HG02840 (cell line): ENCODE measurements at regions not wholly inside any gene's neighbourhood (a gene's known extent, or its start where the extent isn't known, plus 50 kb on each side); places are given as distances from the start of the nearest gene placed in this dataset.

Experiments used
- ATAC-seq: cut with Tn5 transposase; IDR thresholded peaks from one replicate; pipeline ENCODE4 v1.9.1; 2021; ENCODE audit warnings: mild to moderate bottlenecking, moderate library complexity, moderate number of reproducible peaks; ENCODE audit not compliant: unreplicated experiment, low FRiP score

DNA sequence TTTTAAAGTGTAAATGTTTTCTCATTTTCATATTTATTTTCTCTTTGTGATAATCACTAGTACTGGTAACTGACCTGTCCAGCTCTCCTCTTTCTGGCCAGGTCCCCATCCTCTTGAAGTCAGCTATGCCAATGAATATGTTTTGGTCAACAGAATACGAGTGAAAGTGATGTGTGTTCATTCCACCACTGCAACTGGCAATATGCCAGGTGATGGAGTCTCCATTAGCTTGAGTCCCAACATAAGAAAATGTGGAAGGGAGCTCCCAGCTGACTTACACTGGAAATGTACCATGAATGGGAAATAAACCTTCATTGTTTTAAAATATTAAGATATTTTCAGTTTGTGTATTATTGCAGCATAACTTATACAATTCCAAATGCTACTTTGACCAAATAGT is 75.8 kb downstream of the CCDC34 start:
- no peak for ATAC-seq

DNA sequence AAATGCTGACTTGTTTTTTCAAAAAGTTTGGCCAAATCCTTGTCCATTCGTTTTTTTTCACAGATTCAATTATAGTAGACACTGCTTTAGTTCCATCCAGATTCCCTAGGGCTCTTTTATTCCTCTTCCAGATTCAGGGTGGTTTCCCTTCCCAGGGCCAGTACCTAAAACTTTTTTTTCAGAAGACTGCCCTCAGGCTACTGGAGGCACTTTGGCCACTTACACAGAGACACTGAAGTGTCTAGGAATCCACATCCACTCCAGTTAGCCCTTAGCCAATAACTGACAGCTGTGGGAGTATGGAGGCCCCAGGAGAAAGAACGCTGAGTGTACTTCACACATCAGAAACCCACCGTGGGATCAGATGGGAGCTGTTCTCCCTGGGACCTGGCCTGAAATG is 77.3 kb downstream of the CCDC34 start:
- ATAC-seq = no peak

DNA sequence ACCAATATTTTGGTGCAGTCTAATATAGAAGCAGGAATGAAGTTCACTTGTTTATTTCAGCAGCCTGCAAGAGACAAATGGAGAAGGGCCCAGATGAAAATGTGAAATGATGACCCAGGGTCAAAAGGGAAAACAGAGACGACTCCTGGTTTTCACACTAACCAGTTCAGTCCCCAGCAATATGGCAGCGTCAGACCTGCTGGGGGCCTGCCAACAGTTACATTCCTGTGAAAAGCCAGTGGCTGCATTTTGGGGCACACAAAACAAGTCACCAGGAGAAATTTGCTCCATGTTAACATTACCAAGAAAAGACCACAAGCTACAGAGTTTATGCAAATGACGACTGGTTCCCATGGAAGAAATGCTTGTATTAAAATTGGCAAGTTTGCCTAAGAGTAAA is 80.2 kb downstream of the CCDC34 start:
- no peak for ATAC-seq

DNA sequence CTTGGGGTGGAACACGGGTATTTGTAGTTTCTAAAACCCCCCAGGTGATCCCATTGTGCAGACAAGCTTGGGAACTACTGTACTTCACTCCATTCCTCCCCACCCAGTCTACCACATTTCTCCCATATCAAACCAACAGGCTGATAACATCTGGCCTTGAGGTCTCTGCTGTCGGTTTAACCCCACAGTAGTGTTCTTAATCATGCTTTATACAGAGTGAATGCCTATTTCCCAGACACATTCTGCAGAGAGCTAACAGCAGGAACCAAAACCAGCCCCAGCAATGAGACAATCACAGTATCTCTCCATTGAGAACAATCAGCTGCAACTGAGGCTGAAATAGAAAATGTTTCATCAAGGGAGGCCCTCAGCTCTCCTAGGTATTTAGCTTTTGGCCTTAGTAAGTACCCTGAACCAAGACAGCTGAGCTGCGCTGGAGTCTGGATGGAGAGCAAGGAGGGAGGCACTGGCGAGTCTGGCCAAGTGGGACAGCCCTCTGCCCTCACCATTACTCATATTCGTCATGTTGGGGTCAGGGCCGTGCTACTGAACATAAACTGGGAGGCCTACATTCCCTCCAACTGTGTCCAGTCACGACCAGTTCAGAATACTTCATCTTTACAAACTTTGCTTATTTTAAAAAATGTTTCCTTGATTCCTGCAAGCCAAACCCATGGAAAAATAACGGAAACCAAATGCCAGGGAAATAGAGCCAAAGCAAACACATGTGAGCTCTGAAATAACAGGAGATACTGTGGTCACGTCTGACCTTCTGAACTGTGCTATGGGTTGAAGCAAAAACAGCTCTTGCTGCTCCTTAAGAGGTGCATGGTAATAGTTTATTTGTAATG is 81.0 kb downstream of the CCDC34 start:
- ATAC-seq = no peak

DNA sequence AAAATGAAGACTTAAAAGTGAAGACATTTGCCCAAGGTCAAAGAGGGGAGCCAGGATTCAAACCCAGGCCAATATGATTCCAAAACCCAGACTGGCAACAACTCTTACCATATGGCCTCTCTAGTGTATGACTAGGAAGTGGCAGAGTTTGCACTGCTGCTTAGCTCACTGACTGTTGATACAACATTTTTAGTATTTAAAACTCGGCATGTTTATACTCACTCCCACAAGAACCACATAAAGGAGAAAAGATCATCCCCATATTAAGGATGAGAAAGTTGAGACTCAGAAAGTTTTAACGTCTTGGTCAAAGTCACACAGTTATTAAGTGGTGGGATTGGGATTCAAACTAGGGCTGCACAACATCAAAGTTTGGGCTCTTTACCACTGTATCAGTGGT is 81.7 kb downstream of the CCDC34 start:
- ATAC-seq = no peak

DNA sequence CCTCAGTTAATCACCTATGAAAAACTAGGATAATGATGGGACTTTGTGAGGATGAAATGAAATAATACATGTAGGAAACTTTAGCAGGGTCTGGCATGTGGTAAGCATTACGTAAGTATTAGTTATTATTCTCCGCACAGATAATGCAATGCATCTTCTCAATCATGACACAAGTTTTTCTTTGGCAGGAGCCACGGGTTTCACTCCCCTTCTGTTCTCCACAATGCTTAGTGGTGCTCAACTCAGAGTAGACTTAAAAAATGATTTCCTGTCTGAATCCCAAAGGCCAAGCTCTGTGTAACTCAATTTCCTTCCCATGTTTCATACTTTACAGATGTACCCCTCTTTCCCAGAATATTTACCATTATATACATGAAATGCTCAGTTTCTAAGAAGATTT is 82.9 kb downstream of the CCDC34 start:
- ATAC-seq = no peak

DNA sequence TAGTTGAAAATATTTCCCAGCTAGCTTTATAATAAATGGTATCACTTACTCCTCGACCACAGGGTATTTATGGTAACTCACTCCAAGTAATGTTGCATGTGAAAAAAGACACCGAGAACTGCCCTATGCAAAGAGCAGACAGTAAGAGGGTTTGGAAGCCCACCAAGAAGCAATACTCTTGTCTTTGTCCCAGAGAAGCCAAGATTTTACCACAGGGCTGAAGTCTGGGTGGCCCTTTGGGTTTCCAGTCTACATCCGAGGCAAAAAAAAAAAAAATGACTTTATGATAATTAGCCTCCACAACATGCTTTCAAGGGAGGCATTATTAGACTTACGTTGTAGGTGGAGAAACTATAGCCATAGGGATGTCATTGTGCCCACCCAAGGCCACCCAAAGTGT is 83.6 kb downstream of the CCDC34 start:
- no peak for ATAC-seq

DNA sequence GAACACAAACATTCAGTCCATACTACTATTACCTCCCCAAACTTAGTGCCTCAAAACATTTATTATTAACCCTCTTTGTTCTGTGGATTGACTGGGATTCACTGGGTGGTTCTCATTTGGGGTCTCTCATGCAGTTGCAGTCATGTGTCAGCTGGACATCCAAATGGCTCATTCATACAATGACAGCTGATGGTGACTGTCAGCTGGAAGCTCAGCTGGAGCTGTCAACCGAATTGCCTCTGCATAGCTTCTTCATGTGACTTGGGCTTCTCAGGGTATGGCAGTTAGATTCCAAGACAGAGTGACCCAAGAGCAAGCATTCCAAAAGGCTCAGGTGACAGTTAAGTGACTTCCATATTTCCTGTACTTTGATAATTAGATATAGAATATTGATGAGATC is 85.2 kb downstream of the CCDC34 start:
- ATAC-seq = no peak

DNA sequence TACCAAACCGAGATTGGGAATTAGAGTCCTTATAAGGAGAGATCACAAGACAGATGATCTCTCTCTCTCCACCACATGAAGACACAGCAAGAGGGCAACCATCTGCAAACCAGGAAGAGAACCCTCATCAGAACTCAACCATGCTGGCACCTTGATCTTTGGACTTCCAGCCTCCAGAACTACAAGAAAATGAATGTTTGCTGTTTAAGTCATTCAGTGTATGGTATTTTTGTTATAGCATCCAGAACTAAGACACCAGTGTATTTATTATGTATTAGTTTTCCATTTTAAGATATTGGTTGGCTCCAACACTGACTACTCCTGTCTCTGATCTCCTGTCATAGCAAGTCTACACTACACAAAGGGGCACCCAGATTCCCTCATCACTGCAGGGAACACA is 86.9 kb downstream of the CCDC34 start:
- no peak for ATAC-seq

DNA sequence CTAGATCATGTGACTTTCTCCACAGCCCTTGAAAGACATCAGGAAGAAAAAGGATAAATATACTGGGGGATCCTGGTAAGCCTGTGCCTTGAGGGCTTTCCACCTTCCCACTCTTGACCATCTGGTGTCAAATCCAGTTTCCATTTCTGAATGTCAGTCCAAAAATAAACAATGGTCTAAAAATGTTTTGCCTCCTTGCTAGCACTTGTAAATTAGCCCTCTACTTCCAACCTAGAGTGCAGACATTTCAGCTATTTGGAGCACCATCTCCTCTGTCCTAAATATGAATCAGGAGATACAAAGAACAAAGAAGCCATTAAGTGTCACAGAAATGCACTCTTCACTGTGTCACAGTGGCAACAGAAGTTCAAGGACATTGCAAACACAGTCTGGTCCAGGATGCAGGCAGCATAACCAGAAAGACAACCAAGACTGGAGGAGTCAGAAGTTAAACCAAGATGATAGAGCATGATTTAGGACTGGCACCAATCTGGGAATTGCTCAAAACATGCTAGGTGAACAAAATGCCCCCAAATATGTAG is 88.1 kb downstream of the CCDC34 start:
- ATAC-seq = no peak

DNA sequence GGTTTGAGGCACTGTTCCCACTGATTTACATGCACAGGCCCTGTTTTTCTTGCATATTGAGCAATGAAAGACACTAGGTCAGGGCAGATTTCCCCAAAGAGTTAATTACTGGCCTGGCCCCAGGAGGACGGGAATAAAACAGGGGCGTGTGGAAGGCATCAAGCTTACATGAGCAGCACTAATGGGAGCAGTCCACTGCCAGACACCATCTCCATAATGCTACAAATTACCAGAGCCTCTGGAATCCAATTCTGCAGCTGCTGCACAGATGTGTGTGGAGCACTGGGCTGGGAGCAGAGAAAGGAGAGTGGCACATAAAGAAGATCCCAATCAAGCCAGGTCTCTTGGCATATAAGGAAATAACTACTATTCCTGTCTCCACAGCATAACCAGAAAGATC is 96.9 kb downstream of the CCDC34 start:
- ATAC-seq = no peak

DNA sequence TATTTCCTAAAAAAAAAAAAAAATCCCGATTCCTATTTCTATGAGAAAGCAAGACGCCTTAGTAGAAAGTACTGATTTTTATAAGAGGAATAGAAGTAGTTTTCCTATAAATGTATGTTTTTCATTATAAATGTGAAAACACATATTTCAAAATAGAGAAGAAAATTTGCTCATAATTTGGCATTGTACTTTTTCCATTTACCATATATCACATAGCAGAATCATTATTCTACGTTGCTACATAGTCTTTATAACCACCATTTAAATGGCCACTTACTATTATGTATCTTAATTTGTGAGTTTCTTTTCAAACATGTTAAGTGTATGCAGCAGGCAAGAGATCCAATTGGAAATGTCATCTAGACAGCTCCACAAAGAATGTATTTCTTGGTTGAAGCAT is 99.0 kb downstream of the CCDC34 start:
- no peak for ATAC-seq

DNA sequence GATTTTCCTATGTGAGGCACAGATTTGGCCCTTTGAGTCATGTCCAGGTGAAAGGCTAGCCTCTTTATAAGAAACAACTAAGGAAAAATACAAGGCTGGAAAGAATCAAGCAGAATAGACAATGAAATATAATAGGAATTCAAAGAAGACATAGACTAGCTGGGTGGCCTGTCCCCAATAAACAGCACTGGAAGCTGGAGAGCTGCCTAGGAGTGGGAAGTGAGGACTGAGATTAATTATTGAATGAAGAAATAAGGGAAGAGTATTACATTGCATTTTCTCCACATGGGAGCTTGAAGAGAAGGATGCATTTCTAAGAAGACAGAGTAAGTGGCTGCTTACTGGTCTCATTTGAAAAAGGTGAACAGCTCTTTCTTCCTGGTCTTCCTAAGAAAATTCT is 100.0 kb downstream of the CCDC34 start:
- ATAC-seq = no peak

DNA sequence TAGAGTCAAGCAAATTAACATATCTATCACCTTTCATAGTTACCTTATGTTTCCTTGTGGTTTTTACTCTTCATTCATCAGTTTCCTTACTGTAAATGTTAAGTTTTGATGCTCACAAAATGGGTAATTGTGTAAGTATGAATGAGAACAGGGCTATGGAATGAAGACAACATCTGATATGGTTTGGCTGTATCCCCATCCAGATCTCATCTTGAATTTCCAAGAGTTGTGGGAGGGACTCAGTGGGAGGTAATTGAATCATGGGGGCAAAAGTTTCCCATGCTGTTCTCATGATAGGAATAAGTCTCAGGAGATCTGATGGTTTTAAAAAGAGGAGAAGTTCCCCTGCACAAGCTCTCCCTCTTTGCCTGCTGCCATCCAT is 107.6 kb downstream of the CCDC34 start:
- ATAC-seq = no peak

DNA sequence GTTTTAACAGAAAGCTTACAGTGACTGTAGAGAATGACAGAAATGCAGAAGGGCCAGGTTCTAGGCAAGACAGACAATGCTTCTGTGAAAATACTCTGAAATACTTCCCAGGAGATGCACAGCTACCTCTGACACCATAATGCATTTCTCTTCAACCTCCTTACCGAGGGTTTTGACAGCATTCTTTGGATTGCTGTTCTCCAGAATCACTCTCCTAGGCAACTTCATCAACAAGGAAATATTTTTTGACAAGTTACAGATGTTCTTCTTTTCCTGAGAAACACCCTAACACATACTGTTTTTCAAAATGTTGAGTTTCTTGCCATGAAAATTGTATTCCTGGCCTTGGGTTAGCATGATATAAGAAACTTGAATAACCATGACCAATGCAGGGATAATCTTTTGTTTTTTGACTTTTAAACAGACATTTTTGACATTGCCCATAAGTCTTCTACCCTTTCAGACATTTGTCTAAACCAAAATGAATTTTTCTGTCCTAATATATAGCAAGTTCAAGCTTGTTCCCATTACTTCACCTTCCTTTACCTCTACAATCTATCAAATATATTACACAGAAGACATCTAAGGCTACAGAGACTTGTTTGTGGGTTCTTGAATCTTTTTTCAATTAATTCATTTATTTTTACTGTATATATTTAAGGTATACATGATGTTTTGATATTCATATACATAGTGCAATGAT is 108.1 kb downstream of the CCDC34 start:
- ATAC-seq = no peak

DNA sequence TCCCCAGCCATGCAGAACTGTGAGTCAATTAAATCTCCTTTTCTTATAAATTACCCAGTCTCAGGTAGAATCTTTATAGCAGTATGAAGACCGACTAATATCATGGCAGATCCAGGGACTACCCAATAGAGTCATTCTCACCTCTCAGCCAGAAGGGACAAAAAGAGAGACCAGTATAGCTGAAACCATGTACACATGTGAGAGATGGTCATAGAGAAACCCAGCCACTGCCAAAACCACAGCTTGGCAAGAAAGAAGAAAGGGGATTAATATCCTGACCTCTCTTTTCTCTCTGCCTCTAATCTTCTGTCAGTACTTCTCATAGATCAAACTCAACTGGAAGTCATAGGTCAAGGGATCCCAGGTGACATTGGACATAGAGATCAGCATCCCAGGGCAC is 109.8 kb downstream of the CCDC34 start:
- no peak for ATAC-seq

DNA sequence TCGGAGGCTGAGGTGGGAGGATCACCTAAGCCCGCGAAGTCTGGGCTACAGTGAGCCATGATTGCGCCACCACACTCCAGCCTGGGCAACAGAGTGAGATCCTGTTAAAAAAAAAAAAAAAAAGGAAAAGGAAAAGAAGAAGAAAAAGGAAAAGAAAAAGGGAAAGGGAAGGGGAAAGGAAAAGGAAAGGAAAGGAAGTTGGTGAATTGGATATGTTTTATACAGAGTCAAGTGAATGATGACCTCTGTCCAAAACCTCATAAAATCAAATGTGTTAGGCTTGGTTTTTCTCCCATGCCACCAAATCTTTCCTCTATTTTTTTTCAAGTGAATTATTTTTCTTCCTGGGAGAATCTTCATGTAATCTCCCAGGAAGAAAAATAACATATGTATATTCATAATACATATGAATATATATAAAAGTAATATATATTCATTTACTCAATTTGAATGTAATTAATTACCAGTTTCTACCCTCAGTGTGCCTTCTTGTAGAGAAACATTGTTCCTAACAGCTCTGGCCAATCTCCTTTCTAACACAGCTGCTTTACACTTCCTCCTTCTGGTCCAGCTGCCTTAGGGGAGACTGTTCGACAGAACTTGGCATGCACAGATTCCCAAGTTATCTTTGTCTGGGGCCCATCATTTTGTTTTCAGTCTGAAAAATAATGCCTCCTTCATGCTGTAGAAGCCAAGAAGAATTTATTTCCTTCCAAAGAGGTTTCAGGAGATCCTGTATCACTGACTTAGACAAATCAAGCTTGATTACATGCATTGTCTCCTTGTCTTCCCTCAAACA is 111.9 kb downstream of the CCDC34 start:
- ATAC-seq = no peak

DNA sequence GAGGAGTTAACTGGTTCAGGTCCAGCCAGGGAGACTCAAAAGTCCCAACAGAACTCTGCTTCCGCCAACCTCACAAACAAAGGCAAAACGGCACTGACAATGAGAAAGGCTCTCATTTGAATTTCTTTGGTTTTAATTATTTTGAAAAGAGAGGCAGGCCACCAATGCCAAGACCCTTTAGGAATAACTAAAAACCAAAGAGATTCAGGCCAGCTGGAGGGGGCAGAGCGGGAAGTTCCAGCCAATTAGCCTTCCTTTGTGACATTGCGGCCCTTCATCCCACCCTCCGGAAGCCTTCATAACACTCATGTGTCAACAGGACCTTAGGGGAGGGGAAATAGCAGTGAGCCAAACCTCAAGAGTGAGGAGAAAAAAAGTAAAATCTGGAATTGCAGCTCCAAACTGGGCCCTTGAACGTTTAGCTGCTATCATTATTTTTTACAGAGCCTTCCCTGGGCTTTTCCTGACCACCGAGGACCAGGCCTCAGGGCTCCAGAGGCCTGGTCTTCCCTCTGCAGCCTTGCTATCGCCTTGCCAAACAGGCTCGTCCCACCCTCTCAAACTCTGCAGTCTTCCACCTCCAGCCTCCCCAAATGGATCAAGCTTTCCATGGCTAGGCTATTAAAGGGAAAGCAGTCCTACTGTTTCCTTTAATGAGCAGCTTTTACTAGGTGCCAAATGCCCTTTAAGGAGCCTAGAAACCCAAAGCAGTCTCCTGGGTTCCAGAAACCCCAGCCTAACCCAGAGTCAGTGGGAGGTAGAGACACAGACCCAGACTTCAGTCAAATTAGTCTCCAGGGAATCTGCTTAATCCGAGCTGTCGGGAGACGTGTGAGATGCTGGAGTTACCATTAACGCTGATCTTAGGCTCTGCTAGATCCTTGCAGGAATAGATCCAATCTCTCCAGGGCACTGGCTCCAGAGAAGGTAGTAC is 114.2 kb downstream of the CCDC34 start:
- no peak for ATAC-seq

DNA sequence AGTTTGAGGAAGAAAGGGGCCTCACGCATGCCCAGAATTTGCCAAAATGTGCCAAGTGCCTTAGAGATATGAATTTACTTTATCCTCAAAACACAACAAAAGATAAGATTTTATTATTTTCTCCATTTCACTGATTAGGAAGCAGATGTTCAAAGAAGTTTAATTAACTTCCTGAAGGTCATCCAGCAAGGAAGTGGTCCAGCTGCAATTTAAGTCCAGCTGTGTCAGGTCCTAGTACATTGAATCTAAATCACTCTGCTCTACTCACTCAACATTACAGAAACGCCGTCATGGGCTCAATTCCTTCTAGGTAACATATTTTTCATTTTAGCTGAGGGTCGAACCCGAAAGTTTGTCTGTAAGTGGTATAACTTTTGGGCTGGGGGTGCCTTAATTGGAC is 115.4 kb downstream of the CCDC34 start:
- no peak for ATAC-seq

DNA sequence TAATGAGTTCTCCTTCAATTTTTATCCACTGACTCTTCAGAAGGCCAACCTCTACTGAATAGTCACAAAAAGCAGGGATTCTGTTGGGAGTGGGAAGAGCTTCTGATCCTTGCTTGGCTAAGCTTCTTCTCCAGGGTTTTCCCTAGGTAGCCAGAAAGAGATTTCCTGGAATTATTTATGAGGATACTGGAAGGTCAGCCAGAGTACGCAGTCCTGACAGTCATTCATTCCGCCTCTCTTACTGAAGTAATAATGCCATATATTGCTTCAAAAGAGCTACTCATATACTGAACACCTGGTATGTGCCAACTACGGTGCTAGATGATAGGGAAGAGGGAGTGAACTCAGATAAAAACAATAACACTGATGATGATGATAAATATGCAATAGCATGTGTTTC is 116.1 kb downstream of the CCDC34 start:
- no peak for ATAC-seq
